ENCODE measurements at regions not wholly inside any gene's neighbourhood (a gene's known extent, or its start where the extent isn't known, plus 50 kb on each side); places are given as distances from the start of the nearest gene placed in this dataset.

DNA sequence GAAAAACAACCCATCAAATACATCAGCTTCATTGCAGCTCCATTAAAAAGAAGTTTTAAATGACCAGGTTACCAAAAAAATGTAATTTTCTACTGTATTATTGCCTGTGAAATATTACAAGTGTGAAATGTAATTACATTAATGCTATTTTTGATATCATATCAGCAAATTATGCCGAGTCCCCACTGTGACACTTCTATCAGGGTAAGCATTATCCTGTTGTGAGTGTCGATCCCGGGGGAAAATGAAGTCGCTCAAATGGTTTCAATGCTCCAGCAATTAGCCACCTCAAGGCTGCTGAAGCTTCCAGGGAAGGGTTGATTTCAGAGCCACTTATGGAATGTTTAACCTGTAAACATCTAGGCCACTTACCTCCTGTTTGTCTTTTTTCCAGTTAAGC lies 70.4 kb downstream of the RCN1 start:
- DNase-seq (ENCODE audit: low read depth, low spot score): no peak

DNA sequence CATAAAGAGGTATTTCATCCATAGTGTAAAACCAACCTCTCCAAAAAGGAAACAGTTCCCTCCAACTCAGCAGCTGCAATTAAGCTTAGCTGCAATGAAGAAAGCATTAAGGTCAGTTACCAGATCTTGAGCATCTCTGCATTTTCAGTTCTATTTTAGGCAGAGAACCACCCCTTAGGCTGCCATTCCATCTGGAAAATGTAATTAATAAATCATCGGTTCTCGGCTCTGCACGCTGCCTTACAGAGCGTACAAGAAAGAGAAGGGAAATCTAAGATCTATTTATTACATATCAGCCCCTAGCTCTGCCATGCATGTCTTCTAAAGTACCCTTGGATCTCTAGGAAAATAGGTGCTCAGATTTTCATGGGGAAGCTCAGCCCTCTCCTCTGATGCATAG lies 71.5 kb downstream of the RCN1 start:
- no peak for DNase-seq (ENCODE audit: low read depth, low spot score)

GRCh38 chr11:32162906-32163305 lies 72.0 kb downstream of the RCN1 start:
- DNase-seq (ENCODE audit: low read depth, low spot score): no peak

DNA sequence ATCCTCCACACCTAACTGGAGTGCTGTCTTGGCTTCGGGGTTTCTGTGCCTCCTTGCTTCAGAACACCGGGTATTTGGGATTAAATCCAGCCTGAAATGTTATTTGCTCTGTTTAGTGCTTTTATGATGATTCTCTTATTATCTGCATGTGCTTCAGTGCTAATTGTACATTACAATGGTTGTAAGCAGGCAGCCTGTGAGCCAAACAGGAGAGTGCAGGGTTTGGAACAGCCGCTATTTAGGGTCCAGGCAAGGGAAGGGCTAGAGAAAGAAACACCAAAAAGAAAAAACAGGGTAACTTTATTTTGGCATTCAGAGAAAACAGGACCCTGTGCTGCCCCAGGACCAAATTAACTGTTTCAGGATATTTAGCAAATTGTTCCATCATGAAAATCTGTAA lies 72.7 kb downstream of the RCN1 start:
- DNase-seq (ENCODE audit: low read depth, low spot score): no peak

- no peak for DNase-seq (ENCODE audit: low read depth, low spot score)
These were observed 74.0 kb downstream of the RCN1 start for GRCh38 chr11:32164836-32165235.

GRCh38 chr11:32168924-32169323 lies 78.0 kb downstream of the RCN1 start:
- DNase-seq (ENCODE audit: low read depth, low spot score): no peak

GRCh38 chr11:32171445-32171844 lies 80.6 kb downstream of the RCN1 start:
- DNase-seq (ENCODE audit: low read depth, low spot score): no peak

DNA sequence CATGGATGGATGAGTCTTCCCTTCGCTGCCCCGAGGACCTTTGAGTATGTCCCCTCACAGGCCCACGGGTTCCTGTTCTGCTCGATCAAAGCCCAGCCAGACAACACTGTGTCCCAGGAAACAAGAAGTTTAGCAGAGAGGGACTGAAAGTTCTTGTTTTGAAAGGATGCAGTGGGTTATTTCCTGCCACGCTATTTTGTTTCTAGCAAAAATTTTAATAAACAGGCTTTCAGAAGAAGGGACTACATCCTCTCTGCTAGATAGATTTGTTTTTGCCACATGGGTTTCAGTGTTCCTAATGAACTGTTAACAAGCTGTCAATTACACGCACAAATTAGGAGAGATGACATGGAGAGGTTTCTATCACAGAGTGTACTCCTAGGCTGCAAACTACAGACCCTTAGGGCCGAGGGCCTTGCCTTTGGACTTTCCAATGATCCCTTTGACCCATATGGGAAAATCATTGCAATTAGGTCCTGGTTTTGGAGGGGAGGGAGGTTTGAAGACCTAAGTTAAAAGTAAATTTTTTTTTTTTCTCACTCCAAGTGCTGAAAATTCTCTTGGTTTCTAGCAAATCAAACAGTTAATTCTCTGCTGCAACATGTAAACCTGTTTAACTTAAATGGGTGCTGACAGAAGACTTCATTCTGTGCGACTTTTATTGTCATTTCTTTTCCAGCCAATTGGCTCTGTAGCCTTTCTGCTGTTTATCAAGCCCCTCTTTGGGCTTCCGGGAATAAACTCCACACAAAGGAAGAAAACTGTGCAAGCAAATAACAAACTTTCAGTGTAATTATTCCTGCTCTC lies 81.4 kb downstream of the RCN1 start:
- no peak for DNase-seq (ENCODE audit: low read depth, low spot score)

DNA sequence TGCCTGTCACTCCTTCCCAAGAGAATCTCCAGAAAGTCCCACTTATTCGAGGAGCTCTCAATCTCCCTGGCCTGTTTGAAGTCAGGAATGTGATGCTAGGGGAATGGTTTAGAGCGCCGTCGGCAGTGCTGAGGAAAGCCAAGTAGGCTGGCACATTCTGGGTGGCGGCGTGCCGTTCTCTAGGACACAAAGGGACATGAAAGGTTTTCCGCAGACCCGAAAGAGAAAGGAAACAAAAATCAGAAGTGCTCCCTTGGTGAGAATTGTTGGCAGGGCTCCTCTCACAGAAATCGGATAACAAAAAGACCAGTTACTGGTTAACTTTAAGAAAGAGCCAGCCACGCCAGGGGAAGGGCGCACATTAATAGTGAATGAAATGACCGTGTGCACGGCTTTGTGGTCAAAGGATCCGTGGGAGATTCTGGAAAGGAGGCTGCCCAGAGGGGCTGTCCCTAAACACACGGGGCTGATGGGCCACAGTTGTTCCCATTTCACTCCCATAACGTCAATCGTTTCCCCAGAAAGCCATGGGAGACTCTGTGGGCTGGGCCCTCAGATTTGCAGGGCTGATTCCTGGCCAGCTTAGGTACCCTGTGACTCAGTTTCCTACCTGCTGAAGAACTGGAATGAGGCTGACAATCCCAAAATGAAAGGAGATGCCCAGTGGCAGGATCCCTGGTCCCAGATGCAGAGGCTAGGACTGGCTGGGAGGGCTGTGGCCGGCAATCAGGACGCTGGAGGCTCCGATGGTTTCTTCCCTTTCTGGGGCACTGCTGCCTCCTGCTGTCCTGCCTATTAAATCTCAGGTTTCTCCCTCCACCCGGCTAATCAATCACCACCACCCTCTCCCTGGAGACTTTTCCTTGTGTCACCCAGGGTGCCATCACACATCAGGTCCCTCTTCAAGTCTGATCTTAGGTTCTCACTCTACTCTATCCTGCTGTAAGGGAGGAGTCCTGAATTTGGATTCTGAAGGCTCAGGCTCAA lies 82.3 kb downstream of the RCN1 start:
- peak; percentile 28 for DNase-seq (ENCODE audit: low read depth, low spot score)

DNA sequence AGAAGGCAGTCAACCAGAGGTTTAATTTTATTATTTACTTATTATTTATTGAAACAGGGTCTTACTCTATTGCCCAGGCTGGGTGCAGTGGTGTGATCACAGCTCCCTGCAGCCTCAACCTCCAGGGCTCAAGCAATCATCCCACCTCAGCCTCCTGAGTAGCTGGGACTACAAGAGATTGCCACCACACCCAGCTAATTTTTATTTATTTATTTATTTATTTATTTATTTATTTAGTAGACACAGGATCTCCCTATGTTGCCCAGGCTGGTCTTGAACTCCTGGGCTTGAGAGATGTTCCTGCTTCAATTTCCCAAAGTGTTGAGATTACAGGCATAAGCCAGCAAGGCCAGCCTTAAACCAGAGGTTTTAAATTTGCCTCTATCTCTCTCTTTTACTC lies 83.1 kb downstream of the RCN1 start:
- DNase-seq (ENCODE audit: low read depth, low spot score): no peak

DNA sequence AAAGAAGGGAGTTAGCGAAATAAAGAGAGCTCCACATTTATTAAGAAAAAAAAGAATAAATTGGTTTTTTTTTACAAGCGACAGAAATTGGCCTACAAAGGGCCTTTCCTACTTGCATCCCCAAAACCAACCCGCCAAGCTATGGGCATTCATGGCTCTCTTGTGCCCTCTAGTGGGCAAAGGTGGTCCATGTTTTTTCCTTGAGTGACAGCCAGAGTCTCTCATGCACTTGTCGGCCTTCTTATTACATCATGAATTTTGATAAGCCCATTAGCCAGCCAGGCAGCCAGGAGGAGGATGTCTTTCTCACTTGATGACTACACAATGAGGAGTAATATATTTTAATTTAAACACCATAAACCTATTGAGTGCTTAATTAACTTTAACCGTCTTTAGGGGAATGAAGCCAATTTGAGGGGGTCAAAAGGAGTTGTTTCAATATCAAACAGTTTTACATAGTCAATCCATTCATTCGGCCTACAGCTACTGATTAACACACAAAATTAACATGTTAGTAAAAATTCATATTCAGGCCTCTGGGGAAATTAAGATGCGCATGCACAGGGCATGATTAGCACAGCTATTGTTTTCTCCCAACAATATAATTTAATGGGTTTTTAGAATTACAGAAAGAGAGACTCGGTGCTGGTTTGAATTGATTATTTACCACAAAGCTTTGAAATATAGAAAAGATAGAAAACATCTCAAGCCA lies 85.5 kb downstream of the RCN1 start:
- peak; percentile 58 for DNase-seq (ENCODE audit: low read depth, low spot score)

DNA sequence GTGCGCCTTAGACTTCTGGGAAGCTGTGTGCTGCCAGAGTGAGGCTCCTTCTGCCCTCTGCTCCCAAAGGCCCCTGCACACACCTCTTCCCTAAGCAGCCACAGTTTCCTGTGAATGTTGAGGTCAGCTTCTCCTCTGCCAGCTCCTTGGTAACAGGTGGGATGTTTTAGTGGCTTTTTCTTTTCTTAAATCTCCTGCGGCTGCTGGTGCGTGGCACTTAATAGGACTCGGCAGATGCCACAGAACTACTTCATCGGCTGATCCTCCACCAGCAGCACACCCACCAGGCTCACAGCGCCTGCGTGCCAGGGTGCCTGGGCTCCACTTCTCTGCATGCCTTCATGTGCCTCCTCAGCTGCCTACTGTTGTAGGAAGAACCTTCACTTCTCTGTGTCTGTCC lies 87.8 kb downstream of the RCN1 start:
- no peak for DNase-seq (ENCODE audit: low read depth, low spot score)

- DNase-seq (ENCODE audit: low read depth, low spot score): no peak
These were observed 92.6 kb downstream of the RCN1 start for GRCh38 chr11:32183512-32183911.

GRCh38 chr11:32184041-32184722 lies 93.3 kb downstream of the RCN1 start:
- DNase-seq (ENCODE audit: low read depth, low spot score): no peak

DNA sequence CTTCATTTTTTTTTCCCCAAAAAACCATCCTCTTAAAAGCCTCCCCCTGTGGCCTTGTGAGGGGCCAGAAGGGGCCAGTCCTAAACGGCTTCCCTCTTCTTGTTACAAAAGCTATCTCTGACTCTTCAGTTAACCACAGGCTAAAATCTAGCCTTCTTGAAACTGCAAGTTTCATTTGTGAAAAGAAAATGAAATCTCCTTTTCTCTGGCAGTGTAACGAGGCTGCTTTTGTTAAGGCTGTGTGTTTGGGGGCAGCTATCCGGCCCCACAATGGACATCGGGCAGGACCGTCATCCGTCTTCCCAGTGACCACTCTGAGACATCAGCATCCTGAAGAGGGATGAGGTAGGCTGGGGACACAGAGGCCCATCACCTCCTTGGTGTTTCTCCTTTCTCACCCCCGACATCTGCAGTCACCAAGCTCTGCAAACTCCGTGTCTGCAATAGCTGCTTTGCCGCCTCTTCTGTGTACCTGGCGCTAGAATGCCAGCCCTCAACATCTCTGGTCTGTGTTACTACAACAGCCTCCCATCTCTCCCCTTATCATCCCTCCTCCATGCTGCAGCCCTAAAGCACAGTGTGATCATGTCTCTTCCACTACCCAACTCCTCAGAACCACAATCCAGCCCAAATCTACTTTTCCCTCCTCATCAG lies 94.0 kb downstream of the RCN1 start:
- no peak for DNase-seq (ENCODE audit: low read depth, low spot score)

- DNase-seq (ENCODE audit: low read depth, low spot score): no peak
These were observed 95.2 kb downstream of the RCN1 start for GRCh38 chr11:32186118-32186517.

DNA sequence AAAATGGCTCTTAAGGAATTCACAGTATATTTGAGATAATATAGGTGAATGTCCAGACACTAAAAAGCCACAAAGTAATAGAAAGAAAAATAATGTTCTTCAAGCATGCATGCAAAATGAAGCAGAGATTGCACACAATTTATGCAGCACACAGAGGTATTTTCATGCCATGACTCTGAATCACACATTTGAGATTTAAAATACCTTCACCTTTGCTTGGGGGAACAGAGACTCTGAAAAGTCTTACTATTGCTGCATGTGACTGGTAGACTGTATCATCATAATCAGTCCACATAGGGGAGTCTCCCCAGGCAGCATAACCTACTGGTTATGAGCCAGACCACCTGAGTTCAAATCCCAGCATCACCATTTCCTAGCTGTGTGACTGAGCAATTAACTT lies 96.2 kb downstream of the RCN1 start:
- no peak for DNase-seq (ENCODE audit: low read depth, low spot score)

DNA sequence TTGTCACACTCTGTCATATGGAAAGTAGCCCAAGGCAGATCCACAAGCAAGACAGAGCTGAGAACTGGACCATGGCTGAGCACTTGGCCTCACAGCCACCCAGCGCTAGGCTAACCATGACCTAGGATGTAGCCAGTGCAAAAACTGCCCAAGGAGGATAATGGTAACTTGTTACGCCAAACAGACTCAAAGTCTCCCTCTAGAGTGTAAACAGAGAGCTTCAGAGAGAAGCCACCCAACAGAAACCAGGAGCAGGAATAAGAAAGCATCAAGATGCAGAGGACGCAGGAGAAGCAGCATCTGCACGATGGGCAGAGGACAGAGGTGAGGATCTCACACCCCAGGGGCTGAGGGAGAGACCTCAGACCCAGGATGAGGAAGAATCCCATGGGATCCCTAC lies 97.9 kb downstream of the RCN1 start:
- no peak for DNase-seq (ENCODE audit: low read depth, low spot score)

DNA sequence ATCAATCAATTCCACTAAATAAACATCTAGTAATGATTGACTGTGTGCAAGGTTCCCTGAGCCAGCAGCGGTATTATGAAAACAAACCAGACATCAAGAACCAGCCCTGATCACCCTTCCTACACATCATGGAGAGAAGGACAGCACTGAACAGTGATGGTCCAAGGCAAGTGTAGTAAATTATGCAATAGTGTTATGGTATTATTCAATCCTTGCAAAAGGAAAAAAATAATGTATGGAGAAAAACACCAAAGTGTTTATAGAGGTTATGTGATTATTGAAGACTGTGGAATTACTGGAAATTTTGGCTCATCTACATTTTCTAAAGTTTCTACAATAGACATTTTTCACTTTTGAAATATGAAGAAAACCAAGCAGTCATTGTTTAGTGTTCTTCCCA lies 105.3 kb downstream of the RCN1 start:
- DNase-seq (ENCODE audit: low read depth, low spot score): no peak

DNA sequence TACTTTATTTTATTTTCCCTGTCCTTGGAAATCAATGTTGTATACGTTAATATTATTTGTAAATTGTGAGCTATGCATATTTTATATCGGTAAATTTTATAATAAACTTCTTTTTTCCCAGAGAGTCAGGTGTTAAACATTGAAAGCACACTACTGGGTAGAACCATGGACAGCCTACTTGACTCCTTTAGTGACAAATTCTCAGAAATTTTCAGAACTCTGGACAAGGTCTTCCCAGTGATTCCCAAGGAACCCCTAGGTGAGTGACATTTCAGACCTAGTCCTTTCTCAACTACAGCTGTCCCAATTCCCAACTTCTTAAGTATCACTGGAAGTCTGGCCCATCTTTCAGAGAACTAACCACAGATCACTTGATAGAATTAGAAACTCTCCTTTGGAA lies 107.2 kb downstream of the RCN1 start:
- no peak for DNase-seq (ENCODE audit: low read depth, low spot score)
